SH-SY5Y (cell line): ENCODE measurements at regions not wholly inside any gene's neighbourhood (a gene's known extent, or its start where the extent isn't known, plus 50 kb on each side); places are given as distances from the start of the nearest gene placed in this dataset.

ENCODE experiments used
- GATA2 ChIP-seq: IDR thresholded peaks from 2 replicates; pipeline ENCODE4 v1.6.1; 2011; ENCODE audit warnings: mild to moderate bottlenecking, low read depth, low read length
- GATA3 ChIP-seq: IDR thresholded peaks from 2 replicates; pipeline ENCODE4 v1.6.1; 2011; ENCODE audit warnings: low read depth, mild to moderate bottlenecking, low read length, moderate library complexity

GRCh38 chr21:16377857-16378256 lies 648.1 kb downstream of the USP25 start:
- no peak for TF ChIP-seq GATA2
- TF ChIP-seq GATA3, result no peak
